Liver (tissue), 3 donors: ENCODE measurements at regions not wholly inside any gene's neighbourhood (a gene's known extent, or its start where the extent isn't known, plus 50 kb on each side); places are given as distances from the start of the nearest gene placed in this dataset.

Experiments
- EGR1 ChIP-seq, 2 donors: IDR thresholded peaks; 2 replicates each; pipeline ENCODE4 v1.6.1; 2016 to 2018; ENCODE audit warnings: antibody characterized with exemption in 2 of 2, low read depth in 2 of 2
- FOXA1 ChIP-seq: IDR thresholded peaks from 2 replicates; pipeline ENCODE4 v1.6.1; 2016; ENCODE audit warnings: antibody characterized with exemption
- GABPA ChIP-seq, 2 donors: IDR thresholded peaks in 1 of 2; conservative IDR thresholded peaks in 1 of 2; 2 replicates each; pipeline ENCODE4 v1.6.1; 2016; ENCODE audit warnings: antibody characterized with exemption in 2 of 2, mild to moderate bottlenecking in 1 of 2, moderate library complexity in 1 of 2
- RAD21 ChIP-seq, 2 donors: IDR thresholded peaks; 2 replicates each; pipeline ENCODE4 v1.6.1; 2016; ENCODE audit warnings: antibody characterized with exemption in 2 of 2, mild to moderate bottlenecking in 2 of 2
- RXRA ChIP-seq, 2 donors: IDR thresholded peaks; 2 replicates each; pipeline ENCODE4 v1.6.1; 2017 to 2018; ENCODE audit warnings: antibody characterized with exemption in 2 of 2, mild to moderate bottlenecking in 1 of 2
- SP1 ChIP-seq: IDR thresholded peaks from 2 replicates; pipeline ENCODE4 v1.6.1; 2018; ENCODE audit warnings: antibody characterized with exemption, mild to moderate bottlenecking
- TAF1 ChIP-seq: conservative IDR thresholded peaks from 2 replicates; pipeline ENCODE4 v1.6.1; 2016; ENCODE audit warnings: antibody characterized with exemption, mild to moderate bottlenecking
- TF ChIP-seq, protein P1 (sequence below): fragments of 150-350 bp; IDR thresholded peaks from 2 replicates; pipeline ENCODE4 v1.5.1; 2017; ENCODE audit warnings: improper control_type of control experiment, low read depth, low read length; ENCODE audit not compliant: missing input control
- TF ChIP-seq, protein P2 (sequence below): IDR thresholded peaks from 2 replicates; pipeline ENCODE4 v1.6.1; 2016; ENCODE audit warnings: antibody characterized with exemption, mild to moderate bottlenecking
- TF ChIP-seq, protein P3 (sequence below): IDR thresholded peaks from 2 replicates; pipeline ENCODE4 v1.6.1; 2016; ENCODE audit warnings: antibody characterized with exemption
- donor health status: healthy.
- donor health status: healthy.

DNA sequence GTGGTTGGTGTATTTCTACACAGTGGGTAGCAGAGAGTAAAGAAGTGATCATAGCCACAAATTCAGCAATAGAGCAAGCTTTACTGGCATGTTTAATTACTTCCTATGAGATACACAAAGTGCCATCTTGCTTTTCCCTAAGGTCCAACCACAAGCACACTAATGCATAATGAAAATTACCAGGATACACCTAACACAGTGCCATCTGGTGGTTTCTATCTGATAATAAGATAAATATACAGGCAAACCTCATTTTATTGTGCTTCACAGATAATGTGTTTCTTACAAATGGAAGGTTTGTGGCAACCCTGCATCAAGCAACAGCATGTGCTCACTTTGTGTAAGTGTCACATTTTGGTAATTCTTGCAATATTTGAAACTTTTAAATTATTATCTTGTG is 223.0 kb downstream of the NSUN3 start:
- TF ChIP-seq, protein P1, sequence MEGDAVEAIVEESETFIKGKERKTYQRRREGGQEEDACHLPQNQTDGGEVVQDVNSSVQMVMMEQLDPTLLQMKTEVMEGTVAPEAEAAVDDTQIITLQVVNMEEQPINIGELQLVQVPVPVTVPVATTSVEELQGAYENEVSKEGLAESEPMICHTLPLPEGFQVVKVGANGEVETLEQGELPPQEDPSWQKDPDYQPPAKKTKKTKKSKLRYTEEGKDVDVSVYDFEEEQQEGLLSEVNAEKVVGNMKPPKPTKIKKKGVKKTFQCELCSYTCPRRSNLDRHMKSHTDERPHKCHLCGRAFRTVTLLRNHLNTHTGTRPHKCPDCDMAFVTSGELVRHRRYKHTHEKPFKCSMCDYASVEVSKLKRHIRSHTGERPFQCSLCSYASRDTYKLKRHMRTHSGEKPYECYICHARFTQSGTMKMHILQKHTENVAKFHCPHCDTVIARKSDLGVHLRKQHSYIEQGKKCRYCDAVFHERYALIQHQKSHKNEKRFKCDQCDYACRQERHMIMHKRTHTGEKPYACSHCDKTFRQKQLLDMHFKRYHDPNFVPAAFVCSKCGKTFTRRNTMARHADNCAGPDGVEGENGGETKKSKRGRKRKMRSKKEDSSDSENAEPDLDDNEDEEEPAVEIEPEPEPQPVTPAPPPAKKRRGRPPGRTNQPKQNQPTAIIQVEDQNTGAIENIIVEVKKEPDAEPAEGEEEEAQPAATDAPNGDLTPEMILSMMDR = no peak
- TF ChIP-seq SP1 (no peak), RAD21 (IDR thresholded peaks at IDR 0.05) (peak; percentile 11 to 45), EGR1 (IDR thresholded peaks at IDR 0.05; ENCODE audit: low read depth in 2 of 2) (no peak), TAF1 (no peak), GABPA (IDR thresholded peaks at IDR 0.05 in 1 of 2, conservative IDR thresholded peaks at IDR 0.05 in 1 of 2) (no peak), FOXA1 (no peak), RXRA (IDR thresholded peaks at IDR 0.05) (no peak)
- TF ChIP-seq, protein P2, sequence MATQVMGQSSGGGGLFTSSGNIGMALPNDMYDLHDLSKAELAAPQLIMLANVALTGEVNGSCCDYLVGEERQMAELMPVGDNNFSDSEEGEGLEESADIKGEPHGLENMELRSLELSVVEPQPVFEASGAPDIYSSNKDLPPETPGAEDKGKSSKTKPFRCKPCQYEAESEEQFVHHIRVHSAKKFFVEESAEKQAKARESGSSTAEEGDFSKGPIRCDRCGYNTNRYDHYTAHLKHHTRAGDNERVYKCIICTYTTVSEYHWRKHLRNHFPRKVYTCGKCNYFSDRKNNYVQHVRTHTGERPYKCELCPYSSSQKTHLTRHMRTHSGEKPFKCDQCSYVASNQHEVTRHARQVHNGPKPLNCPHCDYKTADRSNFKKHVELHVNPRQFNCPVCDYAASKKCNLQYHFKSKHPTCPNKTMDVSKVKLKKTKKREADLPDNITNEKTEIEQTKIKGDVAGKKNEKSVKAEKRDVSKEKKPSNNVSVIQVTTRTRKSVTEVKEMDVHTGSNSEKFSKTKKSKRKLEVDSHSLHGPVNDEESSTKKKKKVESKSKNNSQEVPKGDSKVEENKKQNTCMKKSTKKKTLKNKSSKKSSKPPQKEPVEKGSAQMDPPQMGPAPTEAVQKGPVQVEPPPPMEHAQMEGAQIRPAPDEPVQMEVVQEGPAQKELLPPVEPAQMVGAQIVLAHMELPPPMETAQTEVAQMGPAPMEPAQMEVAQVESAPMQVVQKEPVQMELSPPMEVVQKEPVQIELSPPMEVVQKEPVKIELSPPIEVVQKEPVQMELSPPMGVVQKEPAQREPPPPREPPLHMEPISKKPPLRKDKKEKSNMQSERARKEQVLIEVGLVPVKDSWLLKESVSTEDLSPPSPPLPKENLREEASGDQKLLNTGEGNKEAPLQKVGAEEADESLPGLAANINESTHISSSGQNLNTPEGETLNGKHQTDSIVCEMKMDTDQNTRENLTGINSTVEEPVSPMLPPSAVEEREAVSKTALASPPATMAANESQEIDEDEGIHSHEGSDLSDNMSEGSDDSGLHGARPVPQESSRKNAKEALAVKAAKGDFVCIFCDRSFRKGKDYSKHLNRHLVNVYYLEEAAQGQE = no peak
- TF ChIP-seq, protein P3, sequence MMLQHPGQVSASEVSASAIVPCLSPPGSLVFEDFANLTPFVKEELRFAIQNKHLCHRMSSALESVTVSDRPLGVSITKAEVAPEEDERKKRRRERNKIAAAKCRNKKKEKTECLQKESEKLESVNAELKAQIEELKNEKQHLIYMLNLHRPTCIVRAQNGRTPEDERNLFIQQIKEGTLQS = no peak
